Heart left ventricle (tissue), 16 donors: ENCODE measurements at regions not wholly inside any gene's neighbourhood (a gene's known extent, or its start where the extent isn't known, plus 50 kb on each side); places are given as distances from the start of the nearest gene placed in this dataset.
A peak's percentile ranks its signal among the peaks of the same experiment; 100 is the strongest.

Source experiments
- ATAC-seq, 4 donors: fragments of 200-7000 bp; cut with Tn5 transposase; one replicate each; pipeline ENCODE4 v1.9.1; 2020 to 2022; ENCODE audit warnings: moderate library complexity in 4 of 4, mild to moderate bottlenecking in 3 of 4, moderate number of reproducible peaks in 1 of 4
- DNase-seq, 5 donors: peaks; one replicate each; pipeline ENCODE4 v3.0.0-alpha.2; 2020
- H3K27ac ChIP-seq, 12 donors: fragments of 200-600 bp; sonication (generic) in 4 of 12; one replicate each; pipeline versions ENCODE4 v1.5.0 to v1.8.0; 2016 to 2022; ENCODE audit warnings: mild to moderate bottlenecking in 2 of 12
- H3K27me3 ChIP-seq, 9 donors: fragments of 200-600 bp; sonication (generic) in 2 of 9; one replicate each; pipeline versions ENCODE4 v1.5.1 to v1.8.0; 2016 to 2022; ENCODE audit warnings: mild to moderate bottlenecking in 3 of 9
- H3K36me3 ChIP-seq, 9 donors: fragments of 200-600 bp; sonication (generic) in 2 of 9; one replicate each; pipeline versions ENCODE4 v1.5.0 to v1.8.0; 2018 to 2022; ENCODE audit warnings: mild to moderate bottlenecking in 2 of 9
- H3K4me1 ChIP-seq, 12 donors: fragments of 200-600 bp; sonication (generic) in 4 of 12; one replicate each; pipeline versions ENCODE4 v1.5.0 to v1.8.0; 2016 to 2022; ENCODE audit warnings: mild to moderate bottlenecking in 3 of 12
- H3K4me3 ChIP-seq, 12 donors: fragments of 200-600 bp; sonication (generic) in 4 of 12; one replicate each; pipeline versions ENCODE4 v1.5.0 to v1.8.0; 2017 to 2022; ENCODE audit warnings: mild to moderate bottlenecking in 9 of 12, moderate library complexity in 4 of 12
- H3K9me3 ChIP-seq, 12 donors: fragments of 200-600 bp; sonication (generic) in 4 of 12; one replicate each; pipeline versions ENCODE4 v1.5.0 to v1.8.0; 2016 to 2022; ENCODE audit warnings: mild to moderate bottlenecking in 1 of 12
- CTCF ChIP-seq, 12 donors: fragments of 200-600 bp; sonication (generic) in 4 of 12; IDR thresholded peaks; one replicate each; pipeline versions ENCODE4 v1.5.0 to v1.8.0; 2018 to 2022; ENCODE audit warnings: antibody characterized with exemption in 12 of 12, mild to moderate bottlenecking in 5 of 12
- POLR2A ChIP-seq, 2 donors: fragments of 450-650 bp; IDR thresholded peaks; one replicate each; pipeline ENCODE4 v1.6.1; 2017; ENCODE audit warnings: antibody characterized with exemption in 2 of 2, mild to moderate bottlenecking in 2 of 2, moderate library complexity in 2 of 2
- WGBS, 4 donors: extraction: QIAGEN DNeasy Blood & Tissue Kit in 2 of 4; methylation state at CpG; one replicate each; pipeline versions ENCODE4 v1.1.5 to v1.1.7; 2013 to 2018; 5-methylcytosine and 5-hydroxymethylcytosine counted together
- intact Hi-C, 10 donors: fragments of 100-400 bp; cut with DNase I; formaldehyde crosslinking; loops; one replicate each; pipeline versions ENCODE4 v1.11.1 to v1.14.2; 2022
- donor health status: ischemic (EF 13 %, LVEDD 7.1; RV severe dilation, severe dysfunction).
- donor health status: healthy with polysubstance abuse.
- donor health status: DM: no; HTN: yes; CAD: no.
- donor health status: DM: no; HTN: no; CAD: no.
- donor health status: ischemic (EF 25% LVEDD 6.9; RV normal size, moderate dysfunction).
- donor health status: ischemic (EF 25% LVEDD 5.7; RV mildly dilated, moderate dysfunction).
- donor health status: healthy.
- donor health status: DM: yes; HTN: yes; CAD: no.
- donor health status: ischemic (EF 35%, LVEDD 5.7; RV mildly dilated, moderate dysfunction).
- donor health status: nonischemic (EF 11% LVEDD 7.7; RV severe dilation, severe dysfunction).
- donor health status: DM: yes; HTN: yes; CAD: no.
- donor health status: PGD.
- donor health status: ischemic (EF 29% LVEDD 5.4; RV normal size, mild dysfunction).
- donor health status: nonischemic (EF 23%, LVEDD 6.1; RV moderate dilation, normal function).

GRCh38 chr10:9759596-9759995 is 1258.1 kb upstream of the CELF2 start:
- WGBS, 4 donors: 60 to 99% (median 81%) methylated on average over 3 of the region's 3 CpGs
- ATAC-seq: no peak
- intact Hi-C loops: no loop called here

GRCh38 chr10:9762966-9763656 is 1254.6 kb upstream of the CELF2 start:
- Histone ChIP-seq H3K36me3 (no peaks in the 10 kb centered on the region), H3K4me1 (no peaks in the 10 kb centered on the region), H3K27me3 (no peaks in the 10 kb centered on the region), H3K27ac (peak overlapping the region in 1 of 12 donors; percentile 20), H3K9me3 (no peaks in the 10 kb centered on the region), H3K4me3 (no peak overlapping the region)
- WGBS, 4 donors: 56 to 63% (median 62%) methylated on average over 7 of the region's 7 CpGs
- no peak for DNase-seq
- TF ChIP-seq CTCF (IDR thresholded peaks at IDR 0.05) (no peak), POLR2A (IDR thresholded peaks at IDR 0.05) (no peak)
- intact Hi-C loops: no loop called here
- peak in 2 of 4 donors; percentile 31 to 89 for ATAC-seq

More at GRCh38 chr10:9759596-9759995, 1258.1 kb upstream of the CELF2 start:
- Histone ChIP-seq H3K27ac (no peak overlapping the region), H3K9me3 (no peaks in the 10 kb centered on the region), H3K36me3 (no peaks in the 10 kb centered on the region), H3K4me1 (no peaks in the 10 kb centered on the region), H3K27me3 (no peaks in the 10 kb centered on the region), H3K4me3 (no peak overlapping the region)
- DNase-seq: no peak
- no peak for TF ChIP-seq POLR2A (IDR thresholded peaks at IDR 0.05)
- TF ChIP-seq CTCF (IDR thresholded peaks at IDR 0.05): no peak

DNA sequence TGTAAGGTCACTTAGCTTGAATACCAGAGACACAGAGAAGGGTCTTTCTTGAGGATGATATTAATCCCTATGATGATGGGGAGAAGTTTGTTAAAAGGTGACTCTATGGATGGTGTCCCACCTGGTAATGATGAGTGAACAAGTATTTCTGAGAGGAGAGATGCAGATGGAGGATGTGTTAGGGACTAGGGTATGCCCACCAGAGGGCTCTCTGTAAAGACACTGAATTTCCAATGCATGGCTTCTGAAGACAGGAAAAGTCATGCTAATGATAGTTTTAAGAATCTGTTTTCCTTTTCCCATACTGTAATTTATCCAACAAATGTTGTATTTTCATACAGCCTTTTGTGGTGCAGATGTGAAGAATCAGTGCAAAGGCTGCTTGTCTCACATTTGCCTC is 1250.9 kb upstream of the CELF2 start:
- Histone ChIP-seq H3K36me3 (no peaks in the 10 kb centered on the region), H3K4me3 (no peak overlapping the region), H3K27ac (no peak overlapping the region), H3K4me1 (no peaks in the 10 kb centered on the region), H3K27me3 (no peaks in the 10 kb centered on the region), H3K9me3 (no peaks in the 10 kb centered on the region)
- intact Hi-C loops: no loop called here
- TF ChIP-seq CTCF (IDR thresholded peaks at IDR 0.05): no peak
- TF ChIP-seq POLR2A (IDR thresholded peaks at IDR 0.05): no peak
- ATAC-seq: no peak
- DNase-seq: no peak

GRCh38 chr10:9781666-9782065 is 1236.0 kb upstream of the CELF2 start:
- intact Hi-C loops: no loop called here
- Histone ChIP-seq H3K4me1 (no peaks in the 10 kb centered on the region), H3K27ac (no peak overlapping the region), H3K27me3 (no peaks in the 10 kb centered on the region), H3K4me3 (no peak overlapping the region), H3K9me3 (peaks cover 0 to 3% (median 0%) of the 10 kb centered on the region in 12 donors), H3K36me3 (no peaks in the 10 kb centered on the region)
- DNase-seq (no peak), ATAC-seq (no peak)
- TF ChIP-seq CTCF (IDR thresholded peaks at IDR 0.05) (no peak), POLR2A (IDR thresholded peaks at IDR 0.05) (no peak)
- WGBS, 4 donors: 65 to 71% (median 68%) methylated on average over 2 of the region's 2 CpGs
